ENCODE measurements at regions not wholly inside any gene's neighbourhood (a gene's known extent, or its start where the extent isn't known, plus 50 kb on each side); places are given as distances from the start of the nearest gene placed in this dataset.
"Not testable (repeated sequence)": the region's sequence is repeated elsewhere in the genome, so short reads cannot be mapped to it uniquely, and the experiment has no call there.

- H3K4me3 ChIP-seq, result no peak overlapping the region
- H3K27me3 ChIP-seq (replicated peaks; ENCODE audit: insufficient read depth), result no peaks in the 10 kb centered on the region
- no peak overlapping the region for H3K27ac ChIP-seq
- no peaks in the 10 kb centered on the region for H3K9me3 ChIP-seq
- no peaks in the 10 kb centered on the region for H3K36me3 ChIP-seq
- ATAC-seq (ENCODE audit: insufficient number of reproducible peaks, low FRiP score, low read depth) (no peak), DNase-seq (ENCODE audit: low spot score) (no peak)
- no peak for TF ChIP-seq CTCF (IDR thresholded peaks at IDR 0.05)
- H3K4me1 ChIP-seq (ENCODE audit: control insufficient read depth in 1 of 2, low read depth in 2 of 2), result no peaks in the 10 kb centered on the region
Observed at GRCh38 chr3:98701071-98701675, 62.0 kb upstream of the ST3GAL6 start.

- H3K9me3 ChIP-seq, result no peaks in the 10 kb centered on the region
- TF ChIP-seq CTCF (IDR thresholded peaks at IDR 0.05), result no peak
- H3K36me3 ChIP-seq, result no peaks in the 10 kb centered on the region
- DNase-seq (ENCODE audit: low spot score) (no peak), ATAC-seq (ENCODE audit: insufficient number of reproducible peaks, low FRiP score, low read depth) (no peak)
- no peak overlapping the region for H3K4me3 ChIP-seq
- no peak overlapping the region for H3K27ac ChIP-seq
- no peaks in the 10 kb centered on the region for H3K4me1 ChIP-seq (ENCODE audit: control insufficient read depth in 1 of 2, low read depth in 2 of 2)
- no peaks in the 10 kb centered on the region for H3K27me3 ChIP-seq (replicated peaks; ENCODE audit: insufficient read depth)
Observed at GRCh38 chr3:98702166-98702565, 61.0 kb upstream of the ST3GAL6 start.

GRCh38 chr3:98705212-98705611 lies 57.9 kb upstream of the ST3GAL6 start:
- TF ChIP-seq CTCF (IDR thresholded peaks at IDR 0.05), result no peak
- Histone ChIP-seq H3K4me3 (no peak overlapping the region), H3K9me3 (no peaks in the 10 kb centered on the region), H3K36me3 (no peaks in the 10 kb centered on the region), H3K27ac (no peak overlapping the region), H3K4me1 (ENCODE audit: control insufficient read depth in 1 of 2, low read depth in 2 of 2) (no peaks in the 10 kb centered on the region), H3K27me3 (replicated peaks; ENCODE audit: insufficient read depth) (no peaks in the 10 kb centered on the region)
- DNase-seq (ENCODE audit: low spot score) (no peak), ATAC-seq (ENCODE audit: insufficient number of reproducible peaks, low FRiP score, low read depth) (no peak)

- H3K4me1 ChIP-seq (ENCODE audit: control insufficient read depth in 1 of 2, low read depth in 2 of 2), result no peaks in the 10 kb centered on the region
- no peaks in the 10 kb centered on the region for H3K36me3 ChIP-seq
- DNase-seq (ENCODE audit: low spot score), result no peak
- no peak overlapping the region for H3K27ac ChIP-seq
- no peak for ATAC-seq (ENCODE audit: insufficient number of reproducible peaks, low FRiP score, low read depth)
- no peak overlapping the region for H3K4me3 ChIP-seq
- no peaks in the 10 kb centered on the region for H3K9me3 ChIP-seq
- no peak for TF ChIP-seq CTCF (IDR thresholded peaks at IDR 0.05)
- no peaks in the 10 kb centered on the region for H3K27me3 ChIP-seq (replicated peaks; ENCODE audit: insufficient read depth)
Observed at GRCh38 chr3:98705694-98706093, 57.4 kb upstream of the ST3GAL6 start.

- not testable (repeated sequence) for ATAC-seq (ENCODE audit: insufficient number of reproducible peaks, low FRiP score, low read depth); H3K4me1 ChIP-seq (ENCODE audit: control insufficient read depth in 1 of 2, low read depth in 2 of 2); H3K36me3 ChIP-seq; DNase-seq (ENCODE audit: low spot score); H3K27ac ChIP-seq; H3K27me3 ChIP-seq (replicated peaks; ENCODE audit: insufficient read depth); H3K9me3 ChIP-seq; H3K4me3 ChIP-seq
Observed at GRCh38 chr3:98708681-98709080, 54.5 kb upstream of the ST3GAL6 start.

GRCh38 chr3:98709441-98709840 lies 53.7 kb upstream of the ST3GAL6 start:
- Histone ChIP-seq H3K9me3 (no peaks in the 10 kb centered on the region), H3K27me3 (replicated peaks; ENCODE audit: insufficient read depth) (no peaks in the 10 kb centered on the region), H3K36me3 (no peaks in the 10 kb centered on the region), H3K4me3 (no peak overlapping the region), H3K27ac (no peak overlapping the region), H3K4me1 (ENCODE audit: control insufficient read depth in 1 of 2, low read depth in 2 of 2) (no peaks in the 10 kb centered on the region)
- no peak for TF ChIP-seq CTCF (IDR thresholded peaks at IDR 0.05)
- ATAC-seq (ENCODE audit: insufficient number of reproducible peaks, low FRiP score, low read depth) (no peak), DNase-seq (ENCODE audit: low spot score) (no peak)
